Choroid plexus epithelial cell (primary cell): ENCODE measurements at regions not wholly inside any gene's neighbourhood (a gene's known extent, or its start where the extent isn't known, plus 50 kb on each side); places are given as distances from the start of the nearest gene placed in this dataset.
A peak's percentile ranks its signal among the peaks of the same experiment; 100 is the strongest.

Experiments
- DNase-seq: peaks from one replicate; pipeline ENCODE4 v3.0.0-alpha.2; 2010; ENCODE audit warnings: low read depth
- H3K4me3 ChIP-seq: 2 replicates; pipeline ENCODE4 v1.5.1; 2011; ENCODE audit warnings: low read depth, mild to moderate bottlenecking, control low read depth, low read length, moderate library complexity
- TF ChIP-seq, protein P1 (sequence below): conservative IDR thresholded peaks from 2 replicates; pipeline ENCODE4 v1.5.1; 2011; ENCODE audit warnings: low read depth, mild to moderate bottlenecking, control low read depth, inconsistent platforms, low read length, moderate library complexity

DNA sequence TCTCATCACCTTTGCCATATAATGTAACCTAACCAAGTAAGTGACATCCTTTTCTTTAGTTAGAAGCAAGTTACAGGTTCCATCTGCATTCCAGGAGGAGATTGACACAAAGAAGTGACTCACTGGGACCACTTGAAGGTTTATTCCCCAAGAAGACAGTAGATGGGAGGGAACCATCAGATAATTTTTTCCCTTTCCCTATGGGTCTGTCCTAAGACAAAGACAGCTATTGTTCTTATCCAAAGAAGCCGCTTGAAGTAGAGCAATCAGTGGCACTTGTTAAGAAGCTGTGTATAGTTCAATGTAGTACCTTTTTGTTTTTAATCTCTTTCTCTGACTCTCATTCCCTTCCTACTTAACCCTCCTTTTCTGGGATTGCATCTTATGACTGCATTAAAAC, 139.9 kb upstream of the B3GALT2 start:
- H3K4me3 ChIP-seq: no peak overlapping the region
- TF ChIP-seq, protein P1, sequence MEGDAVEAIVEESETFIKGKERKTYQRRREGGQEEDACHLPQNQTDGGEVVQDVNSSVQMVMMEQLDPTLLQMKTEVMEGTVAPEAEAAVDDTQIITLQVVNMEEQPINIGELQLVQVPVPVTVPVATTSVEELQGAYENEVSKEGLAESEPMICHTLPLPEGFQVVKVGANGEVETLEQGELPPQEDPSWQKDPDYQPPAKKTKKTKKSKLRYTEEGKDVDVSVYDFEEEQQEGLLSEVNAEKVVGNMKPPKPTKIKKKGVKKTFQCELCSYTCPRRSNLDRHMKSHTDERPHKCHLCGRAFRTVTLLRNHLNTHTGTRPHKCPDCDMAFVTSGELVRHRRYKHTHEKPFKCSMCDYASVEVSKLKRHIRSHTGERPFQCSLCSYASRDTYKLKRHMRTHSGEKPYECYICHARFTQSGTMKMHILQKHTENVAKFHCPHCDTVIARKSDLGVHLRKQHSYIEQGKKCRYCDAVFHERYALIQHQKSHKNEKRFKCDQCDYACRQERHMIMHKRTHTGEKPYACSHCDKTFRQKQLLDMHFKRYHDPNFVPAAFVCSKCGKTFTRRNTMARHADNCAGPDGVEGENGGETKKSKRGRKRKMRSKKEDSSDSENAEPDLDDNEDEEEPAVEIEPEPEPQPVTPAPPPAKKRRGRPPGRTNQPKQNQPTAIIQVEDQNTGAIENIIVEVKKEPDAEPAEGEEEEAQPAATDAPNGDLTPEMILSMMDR: no peak
- DNase-seq: no peak

DNA sequence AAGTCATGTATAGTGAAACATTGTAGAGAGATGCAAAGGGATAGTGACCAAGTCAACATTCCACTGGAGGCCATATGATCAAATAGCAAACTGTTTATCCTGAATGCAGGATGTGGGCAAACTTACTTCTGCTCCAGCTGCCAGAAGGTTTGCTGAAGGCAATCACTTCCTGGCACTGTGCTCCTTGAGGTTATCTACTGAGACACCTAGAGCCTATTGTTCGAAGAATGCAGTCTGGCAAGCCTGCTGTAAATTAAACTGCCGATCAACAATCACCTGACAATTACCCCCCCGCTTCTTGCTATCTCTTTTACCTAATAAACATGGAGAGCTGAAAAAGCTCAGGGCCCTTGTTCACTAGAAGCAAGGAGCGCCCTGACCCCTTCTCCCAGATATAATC, 139.4 kb upstream of the B3GALT2 start:
- no peak overlapping the region for H3K4me3 ChIP-seq
- TF ChIP-seq, protein P1: no peak
- no peak for DNase-seq

DNA sequence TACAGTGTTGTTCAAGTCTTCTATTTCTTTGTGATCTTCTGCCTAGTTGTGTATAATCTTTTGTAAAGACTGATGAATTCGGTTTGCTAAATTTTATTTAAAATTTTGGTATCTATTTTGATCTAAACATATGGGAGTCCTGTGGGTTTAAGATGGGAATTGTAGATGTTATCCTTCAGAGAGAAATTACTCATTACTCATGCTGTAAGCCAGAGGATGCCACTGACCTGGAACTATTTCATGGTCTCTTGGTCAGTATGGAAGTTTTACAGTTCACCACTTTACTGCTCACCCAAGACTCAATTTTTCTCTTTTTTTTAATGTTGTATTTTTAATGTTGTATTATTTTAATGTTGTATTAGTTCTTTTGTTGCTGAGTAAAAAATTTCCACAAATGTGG, 138.6 kb upstream of the B3GALT2 start:
- H3K4me3 ChIP-seq: no peak overlapping the region
- peak; percentile 38 for DNase-seq
- TF ChIP-seq, protein P1: no peak

DNA sequence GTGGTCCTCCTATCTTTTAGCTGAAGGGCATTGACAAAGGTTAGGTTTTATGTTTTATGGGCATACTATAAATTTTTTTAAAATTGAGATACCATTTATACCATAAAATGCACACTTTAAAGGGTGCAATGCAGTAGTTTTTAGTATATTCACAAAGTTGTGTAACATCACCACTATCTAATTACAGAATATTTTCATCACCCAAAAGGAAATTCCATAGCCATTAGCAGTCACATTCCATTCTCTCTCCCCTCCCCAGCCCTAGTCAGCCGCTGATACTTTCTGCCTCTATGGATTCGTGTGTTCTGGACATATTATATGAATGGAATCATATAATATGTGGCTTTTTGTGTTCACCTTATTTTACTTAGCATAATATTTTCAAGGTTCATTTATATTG, 135.8 kb upstream of the B3GALT2 start:
- no peak overlapping the region for H3K4me3 ChIP-seq
- TF ChIP-seq, protein P1: no peak
- peak; percentile 92 for DNase-seq

DNA sequence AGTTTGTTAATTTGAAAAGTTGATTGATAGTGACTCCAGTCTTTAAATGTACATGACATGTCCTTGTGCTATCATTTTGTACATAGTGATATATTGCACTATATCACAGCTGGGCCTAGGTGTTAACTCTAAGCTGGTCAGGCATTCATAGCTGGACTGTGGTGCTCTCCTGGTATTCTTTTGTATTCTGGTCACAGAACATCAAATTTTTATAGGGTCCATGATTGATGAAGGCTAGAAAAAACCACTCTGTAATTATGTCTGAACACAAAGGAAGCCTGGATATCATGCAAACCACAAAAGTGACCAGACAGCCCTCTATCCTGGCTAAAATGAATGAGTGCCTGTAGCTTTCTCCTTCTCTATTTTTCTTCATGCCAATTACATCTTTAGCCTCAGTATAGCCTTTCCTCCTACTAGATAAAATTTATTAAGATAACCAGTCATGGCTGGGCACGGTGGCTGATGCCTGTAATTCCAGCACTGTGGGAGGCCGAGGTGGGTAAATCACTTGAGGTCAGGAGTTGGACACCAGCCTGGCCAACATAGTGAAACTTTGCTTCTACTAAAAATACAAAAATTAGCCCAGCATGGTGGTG, 134.9 kb upstream of the B3GALT2 start:
- no peak overlapping the region for H3K4me3 ChIP-seq
- TF ChIP-seq, protein P1: no peak
- peak; percentile 33 for DNase-seq

DNA sequence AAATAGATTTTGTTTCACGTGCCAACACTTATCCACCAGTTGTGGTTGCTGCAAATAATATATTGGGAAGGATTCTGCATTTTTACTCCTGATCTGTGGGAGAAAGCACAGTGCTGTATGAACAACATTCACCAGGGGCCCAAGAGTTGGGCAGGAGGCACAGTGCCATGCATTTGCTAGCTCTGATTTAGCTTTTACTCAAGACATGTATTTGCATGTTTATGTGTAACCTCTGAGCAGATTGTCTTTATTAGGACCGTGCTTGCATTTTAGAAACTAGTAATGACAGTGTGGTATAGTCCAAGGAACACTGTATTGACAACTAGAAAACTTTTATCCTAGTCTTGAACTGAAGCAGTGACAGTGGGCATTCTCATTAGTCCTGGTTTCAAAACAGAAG, 133.9 kb upstream of the B3GALT2 start:
- DNase-seq: no peak
- TF ChIP-seq, protein P1: no peak
- no peak overlapping the region for H3K4me3 ChIP-seq

DNA sequence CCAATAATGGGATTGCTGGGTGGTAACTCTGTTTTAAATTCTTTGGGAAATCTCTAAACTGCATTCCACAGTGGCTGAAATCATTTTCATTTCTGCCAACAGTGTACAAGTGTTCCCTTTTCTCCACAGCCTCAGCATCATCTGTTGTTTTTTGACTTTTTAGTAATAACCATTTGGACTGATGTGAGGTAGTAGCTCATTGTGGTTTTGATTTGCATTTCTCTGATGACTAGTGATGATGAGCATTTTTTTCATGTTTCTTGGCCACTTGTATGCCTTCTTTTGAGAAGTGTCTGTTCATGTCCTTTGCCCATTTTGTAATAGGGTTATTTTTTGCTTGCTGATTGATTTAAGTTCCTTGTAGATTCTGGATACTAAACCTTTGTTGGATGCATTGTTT, 131.9 kb upstream of the B3GALT2 start:
- no peak overlapping the region for H3K4me3 ChIP-seq
- DNase-seq: no peak
- TF ChIP-seq, protein P1: no peak
